ENCODE measurements at regions not wholly inside any gene's neighbourhood (a gene's known extent, or its start where the extent isn't known, plus 50 kb on each side); places are given as distances from the start of the nearest gene placed in this dataset.

DNA sequence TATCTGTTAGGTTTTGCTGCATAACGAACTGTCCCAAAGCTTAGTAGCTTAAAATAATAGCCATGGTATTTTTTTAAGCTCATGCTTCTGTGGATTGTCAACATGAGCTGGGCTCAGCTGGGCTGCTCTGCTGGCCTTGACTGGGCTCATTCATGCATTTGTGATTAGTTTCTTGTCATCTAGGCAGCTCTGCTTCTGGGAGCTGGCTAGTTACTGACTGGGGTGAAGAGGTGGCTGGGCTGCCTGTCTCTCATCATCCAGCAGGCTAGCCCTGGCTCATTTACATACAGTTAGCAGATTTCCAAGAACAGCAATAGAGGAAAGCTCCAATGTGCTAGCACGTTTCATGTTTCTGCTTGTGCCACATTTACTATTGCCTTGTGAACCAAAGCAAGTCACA, 165.1 kb upstream of the PCSK2 start:
- TF ChIP-seq POLR2A (IDR thresholded peaks at IDR 0.05): no peak
- TF ChIP-seq, protein P1, sequence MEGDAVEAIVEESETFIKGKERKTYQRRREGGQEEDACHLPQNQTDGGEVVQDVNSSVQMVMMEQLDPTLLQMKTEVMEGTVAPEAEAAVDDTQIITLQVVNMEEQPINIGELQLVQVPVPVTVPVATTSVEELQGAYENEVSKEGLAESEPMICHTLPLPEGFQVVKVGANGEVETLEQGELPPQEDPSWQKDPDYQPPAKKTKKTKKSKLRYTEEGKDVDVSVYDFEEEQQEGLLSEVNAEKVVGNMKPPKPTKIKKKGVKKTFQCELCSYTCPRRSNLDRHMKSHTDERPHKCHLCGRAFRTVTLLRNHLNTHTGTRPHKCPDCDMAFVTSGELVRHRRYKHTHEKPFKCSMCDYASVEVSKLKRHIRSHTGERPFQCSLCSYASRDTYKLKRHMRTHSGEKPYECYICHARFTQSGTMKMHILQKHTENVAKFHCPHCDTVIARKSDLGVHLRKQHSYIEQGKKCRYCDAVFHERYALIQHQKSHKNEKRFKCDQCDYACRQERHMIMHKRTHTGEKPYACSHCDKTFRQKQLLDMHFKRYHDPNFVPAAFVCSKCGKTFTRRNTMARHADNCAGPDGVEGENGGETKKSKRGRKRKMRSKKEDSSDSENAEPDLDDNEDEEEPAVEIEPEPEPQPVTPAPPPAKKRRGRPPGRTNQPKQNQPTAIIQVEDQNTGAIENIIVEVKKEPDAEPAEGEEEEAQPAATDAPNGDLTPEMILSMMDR (IDR thresholded peaks at IDR 0.05): no peak
